ENCODE measurements at regions not wholly inside any gene's neighbourhood (a gene's known extent, or its start where the extent isn't known, plus 50 kb on each side); places are given as distances from the start of the nearest gene placed in this dataset.

- Histone ChIP-seq H3K9me3 (no peaks in the 10 kb centered on the region), H3K4me3 (no peak overlapping the region), H3K36me3 (no peaks in the 10 kb centered on the region), H3K4me1 (no peaks in the 10 kb centered on the region), H3K27me3 (no peaks in the 10 kb centered on the region), H3K27ac (no peak overlapping the region)
- intact Hi-C loops (cut with DNase I), result no loop called here
- no peak for DNase-seq (ENCODE audit: low spot score in 2 of 2)
- TF ChIP-seq, protein P1, sequence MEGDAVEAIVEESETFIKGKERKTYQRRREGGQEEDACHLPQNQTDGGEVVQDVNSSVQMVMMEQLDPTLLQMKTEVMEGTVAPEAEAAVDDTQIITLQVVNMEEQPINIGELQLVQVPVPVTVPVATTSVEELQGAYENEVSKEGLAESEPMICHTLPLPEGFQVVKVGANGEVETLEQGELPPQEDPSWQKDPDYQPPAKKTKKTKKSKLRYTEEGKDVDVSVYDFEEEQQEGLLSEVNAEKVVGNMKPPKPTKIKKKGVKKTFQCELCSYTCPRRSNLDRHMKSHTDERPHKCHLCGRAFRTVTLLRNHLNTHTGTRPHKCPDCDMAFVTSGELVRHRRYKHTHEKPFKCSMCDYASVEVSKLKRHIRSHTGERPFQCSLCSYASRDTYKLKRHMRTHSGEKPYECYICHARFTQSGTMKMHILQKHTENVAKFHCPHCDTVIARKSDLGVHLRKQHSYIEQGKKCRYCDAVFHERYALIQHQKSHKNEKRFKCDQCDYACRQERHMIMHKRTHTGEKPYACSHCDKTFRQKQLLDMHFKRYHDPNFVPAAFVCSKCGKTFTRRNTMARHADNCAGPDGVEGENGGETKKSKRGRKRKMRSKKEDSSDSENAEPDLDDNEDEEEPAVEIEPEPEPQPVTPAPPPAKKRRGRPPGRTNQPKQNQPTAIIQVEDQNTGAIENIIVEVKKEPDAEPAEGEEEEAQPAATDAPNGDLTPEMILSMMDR (IDR thresholded peaks at IDR 0.05), result no peak
These were observed 806.5 kb downstream of the OTOL1 start for GRCh38 chr3:162302983-162303624.

DNA sequence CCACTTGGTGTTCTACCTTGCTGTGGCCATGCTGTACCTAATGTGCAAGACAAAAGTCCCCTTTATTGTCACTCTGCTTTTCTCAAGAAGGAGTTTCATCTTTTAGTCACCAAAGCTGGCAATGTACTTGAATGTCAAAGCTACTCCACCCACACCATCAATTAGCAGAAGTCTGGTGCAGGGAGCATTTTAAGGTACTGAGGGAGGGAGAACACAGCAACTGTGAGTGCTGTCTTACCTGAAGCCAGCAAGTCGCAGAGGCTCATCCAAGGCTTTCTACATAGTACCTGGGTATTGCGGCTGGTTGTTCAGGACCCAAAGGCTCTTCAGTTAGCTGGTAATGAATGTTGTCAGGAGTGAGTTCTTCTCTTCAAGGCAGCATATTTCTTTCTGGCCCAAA is 820.4 kb downstream of the OTOL1 start:
- Histone ChIP-seq H3K27ac (no peak overlapping the region), H3K4me1 (no peaks in the 10 kb centered on the region), H3K27me3 (no peaks in the 10 kb centered on the region), H3K36me3 (no peaks in the 10 kb centered on the region), H3K9me3 (no peaks in the 10 kb centered on the region), H3K4me3 (no peak overlapping the region)
- TF ChIP-seq, protein P1 (IDR thresholded peaks at IDR 0.05), result no peak
- intact Hi-C loops (cut with DNase I), result no loop called here
- no peak for DNase-seq (ENCODE audit: low spot score in 2 of 2)

DNA sequence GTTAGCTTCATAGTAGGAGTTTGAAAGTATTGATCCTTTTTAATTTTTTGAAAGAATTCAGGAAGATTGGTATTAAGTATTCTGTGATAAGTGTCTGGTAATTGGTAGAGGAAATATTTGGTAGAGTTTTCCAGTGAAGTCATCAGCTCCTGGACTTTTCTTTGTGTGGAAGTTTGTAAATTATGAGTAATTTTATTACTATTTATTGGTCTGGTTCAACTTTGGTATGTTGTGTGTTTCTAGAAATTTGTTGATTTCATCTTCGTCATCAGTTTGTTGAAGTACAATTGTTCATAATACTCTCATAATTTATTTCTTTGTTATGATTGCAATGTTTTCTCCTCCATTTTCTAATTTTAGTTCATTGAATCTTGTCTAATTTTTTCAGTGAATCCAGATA is 832.0 kb downstream of the OTOL1 start:
- no peak for DNase-seq (ENCODE audit: low spot score in 2 of 2)
- no peak overlapping the region for H3K4me3 ChIP-seq
- TF ChIP-seq, protein P1 (IDR thresholded peaks at IDR 0.05), result no peak
- no peaks in the 10 kb centered on the region for H3K4me1 ChIP-seq
- no peaks in the 10 kb centered on the region for H3K36me3 ChIP-seq
- no peaks in the 10 kb centered on the region for H3K9me3 ChIP-seq
- H3K27me3 ChIP-seq, result no peaks in the 10 kb centered on the region
- H3K27ac ChIP-seq, result no peak overlapping the region
- intact Hi-C loops (cut with DNase I), result no loop called here

DNA sequence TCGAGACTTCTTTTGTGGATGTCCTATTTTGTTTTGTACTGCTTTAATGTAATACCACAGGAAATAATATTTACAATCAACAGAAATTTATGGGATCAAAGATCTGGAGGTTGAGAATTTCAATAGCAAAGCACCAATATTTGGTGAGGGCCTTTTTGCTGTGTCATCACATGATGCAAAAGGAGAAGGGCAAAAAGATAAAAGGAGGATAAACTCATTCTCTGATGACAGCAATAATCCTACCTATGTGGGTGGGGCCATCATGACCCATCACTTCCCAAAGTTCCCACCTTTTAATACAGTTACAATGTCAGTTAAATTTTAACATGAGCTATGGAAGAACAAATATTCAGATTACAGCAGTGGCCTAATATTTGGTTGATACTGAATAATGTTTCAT is 832.9 kb downstream of the OTOL1 start:
- Histone ChIP-seq H3K27ac (no peak overlapping the region), H3K4me1 (no peaks in the 10 kb centered on the region), H3K27me3 (no peaks in the 10 kb centered on the region), H3K9me3 (no peaks in the 10 kb centered on the region), H3K36me3 (no peaks in the 10 kb centered on the region), H3K4me3 (no peak overlapping the region)
- intact Hi-C loops (cut with DNase I), result no loop called here
- DNase-seq (ENCODE audit: low spot score in 2 of 2), result no peak
- TF ChIP-seq, protein P1 (IDR thresholded peaks at IDR 0.05), result no peak

DNA sequence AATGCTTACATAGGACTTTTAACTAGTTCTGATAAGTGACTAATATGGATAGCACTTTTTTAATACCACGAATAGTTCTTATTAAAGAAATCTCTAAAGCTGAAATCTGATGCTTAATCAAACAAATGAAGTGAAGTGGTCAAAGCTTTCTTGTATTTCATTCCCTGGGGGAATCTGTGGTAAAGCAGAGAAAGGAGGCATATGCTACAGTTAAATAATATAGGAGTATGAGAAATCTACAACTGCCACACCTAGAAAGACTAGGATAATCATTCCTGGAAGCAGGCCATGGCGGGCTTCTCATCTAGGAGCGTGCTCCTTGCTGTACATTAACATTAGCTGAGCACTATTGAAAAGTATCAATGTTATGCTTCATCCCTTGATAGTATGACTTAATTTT is 835.7 kb downstream of the OTOL1 start:
- TF ChIP-seq, protein P1 (IDR thresholded peaks at IDR 0.05), result no peak

GRCh38 chr3:162334537-162334936 is 837.9 kb downstream of the OTOL1 start:
- no peak for DNase-seq (ENCODE audit: low spot score in 2 of 2)
- TF ChIP-seq, protein P1 (IDR thresholded peaks at IDR 0.05), result no peak
- Histone ChIP-seq H3K4me3 (no peak overlapping the region), H3K4me1 (no peaks in the 10 kb centered on the region), H3K27ac (no peak overlapping the region), H3K27me3 (no peaks in the 10 kb centered on the region), H3K9me3 (no peaks in the 10 kb centered on the region), H3K36me3 (no peaks in the 10 kb centered on the region)
- intact Hi-C loops (cut with DNase I), result no loop called here

More for the DNA sequence above, 835.7 kb downstream of the OTOL1 start:
- intact Hi-C loops (cut with DNase I), result no loop called here
- Histone ChIP-seq H3K27me3 (no peaks in the 10 kb centered on the region), H3K27ac (no peak overlapping the region), H3K4me1 (no peaks in the 10 kb centered on the region), H3K4me3 (no peak overlapping the region), H3K9me3 (no peaks in the 10 kb centered on the region), H3K36me3 (no peaks in the 10 kb centered on the region)
- no peak for DNase-seq (ENCODE audit: low spot score in 2 of 2)
